Esophagus muscularis mucosa (tissue), 4 donors: ENCODE measurements at regions not wholly inside any gene's neighbourhood (a gene's known extent, or its start where the extent isn't known, plus 50 kb on each side); places are given as distances from the start of the nearest gene placed in this dataset.

Experiments
- DNase-seq: peaks from one replicate; pipeline ENCODE4 v3.0.0-alpha.2; 2017; ENCODE audit errors: extremely low spot score
- H3K27ac ChIP-seq, 4 donors: fragments of 200-600 bp; sonication (generic); replicated peaks in 1 of 4; 1 replicate in 3 of 4; 2 replicates in 1 of 4; pipeline ENCODE4 v1.5.1; 2016 to 2019; ENCODE audit warnings: mild to moderate bottlenecking in 1 of 4
- H3K27me3 ChIP-seq, 4 donors: fragments of 200-600 bp; sonication (generic); one replicate each; pipeline versions ENCODE4 v1.5.1 to v1.6.0; 2016 to 2019
- H3K36me3 ChIP-seq, 4 donors: fragments of 200-600 bp; sonication (generic); one replicate each; pipeline ENCODE4 v1.5.1; 2016 to 2019
- H3K4me1 ChIP-seq, 4 donors: fragments of 200-600 bp; sonication (generic); one replicate each; pipeline ENCODE4 v1.5.1; 2016 to 2019
- H3K4me3 ChIP-seq, 4 donors: fragments of 200-600 bp; sonication (generic); 1 replicate in 2 of 4; 2 replicates in 2 of 4; pipeline ENCODE4 v1.5.1; 2016 to 2019; ENCODE audit warnings: mild to moderate bottlenecking in 4 of 4, moderate library complexity in 1 of 4
- H3K9me3 ChIP-seq, 4 donors: fragments of 200-600 bp; sonication (generic); 1 replicate in 3 of 4; 2 replicates in 1 of 4; pipeline ENCODE4 v1.5.1; 2016 to 2019
- EP300 ChIP-seq: sonication (generic); formaldehyde crosslinking; IDR thresholded peaks from one replicate; pipeline ENCODE4 v1.6.1; 2017; ENCODE audit warnings: antibody characterized with exemption
- POLR2A ChIP-seq: fragments of 450-650 bp; IDR thresholded peaks from one replicate; pipeline ENCODE4 v1.6.1; 2017; ENCODE audit warnings: antibody characterized with exemption, moderate library complexity, mild to moderate bottlenecking, low read depth
- POLR2AphosphoS5 ChIP-seq, 2 donors: sonication (generic); formaldehyde crosslinking; IDR thresholded peaks; one replicate each; pipeline ENCODE4 v1.6.1; 2017; ENCODE audit warnings: antibody characterized with exemption in 2 of 2
- WGBS: methylation state at CpG from one replicate; pipeline ENCODE4 v1.1.5; 2018; 5-methylcytosine and 5-hydroxymethylcytosine counted together
- intact Hi-C: fragments of 100-400 bp; cut with DNase I; formaldehyde crosslinking; loops from one replicate; pipeline ENCODE4 v1.15.1; 2023
- TF ChIP-seq, protein P1 (sequence below), 3 experiments: fragments of 200-600 bp in 2 of 3; fragments of 450-650 bp in 1 of 3; sonication (generic) in 2 of 3; IDR thresholded peaks; one replicate each; pipeline ENCODE4 v1.5.1; 2017 to 2019; ENCODE audit warnings: antibody characterized with exemption in 3 of 3, mild to moderate bottlenecking in 2 of 3, moderate library complexity in 1 of 3

DNA sequence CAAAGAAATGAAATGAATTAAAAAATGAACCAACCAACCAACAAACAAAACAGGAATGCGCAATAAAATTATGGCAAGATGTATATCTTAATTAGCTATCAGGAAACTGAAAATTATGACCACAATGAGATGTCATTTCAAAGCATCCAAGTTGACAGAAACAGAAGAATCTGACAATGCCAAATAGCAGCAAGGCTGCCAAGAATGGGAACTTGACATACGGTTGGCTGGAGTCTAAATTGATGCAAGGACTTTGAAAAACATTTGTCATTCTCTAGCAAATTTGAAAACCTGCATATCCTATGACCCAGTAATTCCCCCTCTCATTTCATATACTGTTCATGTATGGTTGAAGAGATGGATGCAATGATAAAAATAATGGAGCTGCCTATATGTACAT is 1262.6 kb downstream of the TBC1D22A start:
- H3K36me3 ChIP-seq, result no peaks in the 10 kb centered on the region
- intact Hi-C loops, result no loop called here
- H3K4me3 ChIP-seq, result no peak overlapping the region
- WGBS, result 89% methylated on average over 2 of the region's 2 CpGs
- H3K9me3 ChIP-seq, result peaks cover 0 to 10% (median 8%) of the 10 kb centered on the region in 4 donors
- H3K27ac ChIP-seq, result no peak overlapping the region
- no peaks in the 10 kb centered on the region for H3K27me3 ChIP-seq
- no peak for DNase-seq
- no peaks in the 10 kb centered on the region for H3K4me1 ChIP-seq
- no peak for TF ChIP-seq EP300

GRCh38 chr22:48021991-48022401 is 1259.5 kb downstream of the TBC1D22A start:
- H3K9me3 ChIP-seq, result peaks cover 0 to 25% (median 15%) of the 10 kb centered on the region in 4 donors
- H3K4me1 ChIP-seq, result no peaks in the 10 kb centered on the region
- intact Hi-C loops, result no loop called here
- no peaks in the 10 kb centered on the region for H3K36me3 ChIP-seq
- 62% methylated on average over 4 of the region's 4 CpGs for whole genome bisulfite sequencing
- H3K27me3 ChIP-seq, result peaks cover 0 to 25% (median 0%) of the 10 kb centered on the region in 4 donors
- H3K4me3 ChIP-seq, result no peak overlapping the region
- H3K27ac ChIP-seq, result no peak overlapping the region
- DNase-seq, result no peak
- no peak for TF ChIP-seq POLR2A
- no peak for TF ChIP-seq EP300
- TF ChIP-seq POLR2AphosphoS5 (IDR thresholded peaks at IDR 0.05), result no peak
- TF ChIP-seq, protein P1, sequence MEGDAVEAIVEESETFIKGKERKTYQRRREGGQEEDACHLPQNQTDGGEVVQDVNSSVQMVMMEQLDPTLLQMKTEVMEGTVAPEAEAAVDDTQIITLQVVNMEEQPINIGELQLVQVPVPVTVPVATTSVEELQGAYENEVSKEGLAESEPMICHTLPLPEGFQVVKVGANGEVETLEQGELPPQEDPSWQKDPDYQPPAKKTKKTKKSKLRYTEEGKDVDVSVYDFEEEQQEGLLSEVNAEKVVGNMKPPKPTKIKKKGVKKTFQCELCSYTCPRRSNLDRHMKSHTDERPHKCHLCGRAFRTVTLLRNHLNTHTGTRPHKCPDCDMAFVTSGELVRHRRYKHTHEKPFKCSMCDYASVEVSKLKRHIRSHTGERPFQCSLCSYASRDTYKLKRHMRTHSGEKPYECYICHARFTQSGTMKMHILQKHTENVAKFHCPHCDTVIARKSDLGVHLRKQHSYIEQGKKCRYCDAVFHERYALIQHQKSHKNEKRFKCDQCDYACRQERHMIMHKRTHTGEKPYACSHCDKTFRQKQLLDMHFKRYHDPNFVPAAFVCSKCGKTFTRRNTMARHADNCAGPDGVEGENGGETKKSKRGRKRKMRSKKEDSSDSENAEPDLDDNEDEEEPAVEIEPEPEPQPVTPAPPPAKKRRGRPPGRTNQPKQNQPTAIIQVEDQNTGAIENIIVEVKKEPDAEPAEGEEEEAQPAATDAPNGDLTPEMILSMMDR (IDR thresholded peaks at IDR 0.05), result no peak

GRCh38 chr22:48018346-48018745 is 1255.9 kb downstream of the TBC1D22A start:
- H3K4me1 ChIP-seq, result no peaks in the 10 kb centered on the region
- no peak overlapping the region for H3K4me3 ChIP-seq
- intact Hi-C loops, result no loop called here
- TF ChIP-seq POLR2AphosphoS5 (IDR thresholded peaks at IDR 0.05) (no peak), POLR2A (no peak), EP300 (no peak)
- TF ChIP-seq, protein P1 (IDR thresholded peaks at IDR 0.05), result no peak
- peaks cover 0 to 29% (median 15%) of the 10 kb centered on the region in 4 donors for H3K9me3 ChIP-seq
- peaks cover 0 to 41% (median 0%) of the 10 kb centered on the region in 4 donors for H3K27me3 ChIP-seq
- H3K36me3 ChIP-seq, result no peaks in the 10 kb centered on the region
- no peak for DNase-seq
- H3K27ac ChIP-seq, result no peak overlapping the region
- 62% methylated on average over 5 of the region's 5 CpGs for WGBS

DNA sequence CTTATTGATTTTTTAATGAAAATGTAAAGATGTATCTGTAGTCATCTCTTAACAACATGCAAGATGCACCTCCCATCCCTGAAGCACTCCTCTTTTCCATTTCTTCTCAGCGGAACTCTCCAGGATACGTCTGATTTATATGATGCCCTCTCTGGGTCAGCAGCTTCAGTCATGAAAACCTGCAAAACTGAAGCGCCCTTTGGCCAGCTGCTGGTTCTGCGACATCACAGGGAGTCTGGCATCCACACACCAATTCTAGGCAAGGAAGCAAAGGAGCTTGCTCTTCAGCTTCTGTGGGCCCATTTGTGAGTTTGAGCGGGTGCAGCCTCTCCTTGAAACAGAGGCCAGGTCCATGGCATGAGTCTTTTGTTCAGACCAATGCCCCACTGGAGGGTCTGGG is 1253.3 kb downstream of the TBC1D22A start:
- H3K4me3 ChIP-seq, result no peak overlapping the region
- H3K27me3 ChIP-seq, result peaks cover 0 to 41% (median 0%) of the 10 kb centered on the region in 4 donors
- H3K27ac ChIP-seq, result no peak overlapping the region
- intact Hi-C loops, result no loop called here
- no peaks in the 10 kb centered on the region for H3K36me3 ChIP-seq
- 84% methylated on average over 5 of the region's 5 CpGs for WGBS
- H3K4me1 ChIP-seq, result no peaks in the 10 kb centered on the region
- H3K9me3 ChIP-seq, result peaks cover 0 to 26% (median 11%) of the 10 kb centered on the region in 4 donors
- no peak for DNase-seq
- no peak for TF ChIP-seq POLR2AphosphoS5 (IDR thresholded peaks at IDR 0.05)
- TF ChIP-seq EP300, result no peak

- Histone ChIP-seq H3K4me1 (no peaks in the 10 kb centered on the region), H3K27me3 (peaks cover 0 to 34% (median 0%) of the 10 kb centered on the region in 4 donors), H3K36me3 (no peaks in the 10 kb centered on the region), H3K4me3 (no peak overlapping the region), H3K9me3 (no peaks in the 10 kb centered on the region), H3K27ac (no peak overlapping the region)
- WGBS, result 97% methylated on average over 4 of the region's 4 CpGs
- no peak for TF ChIP-seq EP300
- TF ChIP-seq POLR2AphosphoS5 (IDR thresholded peaks at IDR 0.05), result no peak
- no peak for TF ChIP-seq POLR2A
- TF ChIP-seq, protein P1 (IDR thresholded peaks at IDR 0.05), result no peak
- no peak for DNase-seq
- intact Hi-C loops, result no loop called here
These were observed 1242.5 kb downstream of the TBC1D22A start for GRCh38 chr22:48004936-48005335.

DNA sequence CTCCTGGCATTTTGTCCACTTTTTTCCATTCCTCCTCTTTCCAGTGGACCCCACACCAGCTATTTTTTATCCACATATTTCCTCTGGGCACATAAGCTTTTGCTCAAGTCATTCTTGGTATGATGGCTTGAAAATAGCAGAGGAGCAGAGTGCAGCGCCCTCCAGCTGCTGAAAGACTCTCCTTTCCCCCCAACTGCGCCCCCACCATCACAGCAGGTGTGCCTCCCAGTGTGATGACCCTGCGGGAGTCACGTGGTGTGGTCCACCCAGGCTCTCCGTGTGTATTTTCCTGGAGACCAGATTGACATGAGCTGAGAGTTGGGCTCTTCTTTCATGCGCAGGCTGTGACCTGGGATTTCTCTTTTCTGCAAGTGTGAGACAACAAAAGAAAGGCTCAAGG is 1241.6 kb downstream of the TBC1D22A start:
- intact Hi-C loops, result no loop called here
- no peak overlapping the region for H3K27ac ChIP-seq
- 89% methylated on average over 1 of the region's 6 CpGs for WGBS

More for the DNA sequence above, 1241.6 kb downstream of the TBC1D22A start:
- no peaks in the 10 kb centered on the region for H3K4me1 ChIP-seq
- no peaks in the 10 kb centered on the region for H3K9me3 ChIP-seq
- TF ChIP-seq POLR2AphosphoS5 (IDR thresholded peaks at IDR 0.05), result no peak
- TF ChIP-seq EP300, result no peak
- TF ChIP-seq, protein P1 (IDR thresholded peaks at IDR 0.05), result no peak
- no peak for TF ChIP-seq POLR2A
- H3K27me3 ChIP-seq, result peaks cover 0 to 34% (median 0%) of the 10 kb centered on the region in 4 donors
- no peak overlapping the region for H3K4me3 ChIP-seq
- DNase-seq, result no peak
- no peaks in the 10 kb centered on the region for H3K36me3 ChIP-seq
